ENCODE measurements at regions not wholly inside any gene's neighbourhood (a gene's known extent, or its start where the extent isn't known, plus 50 kb on each side); places are given as distances from the start of the nearest gene placed in this dataset.

GRCh38 chr17:71114911-71115668, 945.8 kb downstream of the KCNJ2 start:
- no peak for FAIRE-seq
- Histone ChIP-seq H3K4me3 (no peak overlapping the region), H3K4me1 (no peaks in the 10 kb centered on the region), H3K4me2 (no peak overlapping the region), H3K27ac (no peak overlapping the region), H3K9me3 (no peaks in the 10 kb centered on the region)
- POLR2A ChIA-PET = no interaction called here
- 41% methylated on average over 7 of the region's 7 CpGs for WGBS (ENCODE audit: missing lambda C conversion rate)
- no peak for DNase-seq (ENCODE audit: low read depth in 1 of 2, low spot score in 1 of 2)
- TF ChIP-seq, protein P1, sequence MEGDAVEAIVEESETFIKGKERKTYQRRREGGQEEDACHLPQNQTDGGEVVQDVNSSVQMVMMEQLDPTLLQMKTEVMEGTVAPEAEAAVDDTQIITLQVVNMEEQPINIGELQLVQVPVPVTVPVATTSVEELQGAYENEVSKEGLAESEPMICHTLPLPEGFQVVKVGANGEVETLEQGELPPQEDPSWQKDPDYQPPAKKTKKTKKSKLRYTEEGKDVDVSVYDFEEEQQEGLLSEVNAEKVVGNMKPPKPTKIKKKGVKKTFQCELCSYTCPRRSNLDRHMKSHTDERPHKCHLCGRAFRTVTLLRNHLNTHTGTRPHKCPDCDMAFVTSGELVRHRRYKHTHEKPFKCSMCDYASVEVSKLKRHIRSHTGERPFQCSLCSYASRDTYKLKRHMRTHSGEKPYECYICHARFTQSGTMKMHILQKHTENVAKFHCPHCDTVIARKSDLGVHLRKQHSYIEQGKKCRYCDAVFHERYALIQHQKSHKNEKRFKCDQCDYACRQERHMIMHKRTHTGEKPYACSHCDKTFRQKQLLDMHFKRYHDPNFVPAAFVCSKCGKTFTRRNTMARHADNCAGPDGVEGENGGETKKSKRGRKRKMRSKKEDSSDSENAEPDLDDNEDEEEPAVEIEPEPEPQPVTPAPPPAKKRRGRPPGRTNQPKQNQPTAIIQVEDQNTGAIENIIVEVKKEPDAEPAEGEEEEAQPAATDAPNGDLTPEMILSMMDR (IDR thresholded peaks at IDR 0.05) = no peak
- TF ChIP-seq MAFK (IDR thresholded peaks at IDR 0.05; ENCODE audit: partially characterized antibody) = peak; percentile 5
- CTCF ChIA-PET = interaction anchor here (0.7 to 1.4 kb wide), 4 partner anchors 19 to 1423 kb away, joined by 3 to 5 read pairs (median 3); no protein-coding TSS in a partner anchor
- no peak for ATAC-seq

GRCh38 chr17:71115669-71115972, 946.3 kb downstream of the KCNJ2 start:
- POLR2A ChIA-PET = no interaction called here
- H3K4me3 ChIP-seq = no peak overlapping the region
- no peaks in the 10 kb centered on the region for H3K4me1 ChIP-seq
- TF ChIP-seq NFE2L2 (conservative IDR thresholded peaks at IDR 0.05; ENCODE audit: low read length) = no peak
- TF ChIP-seq, protein P2, sequence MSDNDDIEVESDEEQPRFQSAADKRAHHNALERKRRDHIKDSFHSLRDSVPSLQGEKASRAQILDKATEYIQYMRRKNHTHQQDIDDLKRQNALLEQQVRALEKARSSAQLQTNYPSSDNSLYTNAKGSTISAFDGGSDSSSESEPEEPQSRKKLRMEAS (IDR thresholded peaks at IDR 0.05) = no peak
- TF ChIP-seq KDM5A (IDR thresholded peaks at IDR 0.05) = no peak
- TF ChIP-seq CBX2 (IDR thresholded peaks at IDR 0.05; ENCODE audit: borderline replicate concordance, low read depth) = no peak
- TF ChIP-seq RFX5 (IDR thresholded peaks at IDR 0.05) = no peak
- TF ChIP-seq EHMT2 (IDR thresholded peaks at IDR 0.05; ENCODE audit: low read depth) = no peak
- no peak for TF ChIP-seq HOXB5 (CRISPR knock-in tag; IDR thresholded peaks at IDR 0.05)
- no peak for TF ChIP-seq ESRRA (IDR thresholded peaks at IDR 0.05; ENCODE audit: borderline replicate concordance, low read length)
- no peak for TF ChIP-seq MAZ (IDR thresholded peaks at IDR 0.05; ENCODE audit: borderline replicate concordance, low read depth, low read length)
- TF ChIP-seq EP300 (IDR thresholded peaks at IDR 0.05) = no peak
- no peak for TF ChIP-seq FOSB (CRISPR knock-in tag; IDR thresholded peaks at IDR 0.05)
- TF ChIP-seq HDAC2 (IDR thresholded peaks at IDR 0.05) = no peak
- FAIRE-seq (no peak), ATAC-seq (no peak), DNase-seq (ENCODE audit: low read depth in 1 of 2, low spot score in 1 of 2) (no peak)
- CTCF ChIA-PET = interaction anchor here (1.4 kb wide), 1 partner anchor 20 kb away, joined by 5 read pairs; no protein-coding TSS in a partner anchor
- no peak overlapping the region for H3K4me2 ChIP-seq
- no peak overlapping the region for H3K27ac ChIP-seq
- H3K9me3 ChIP-seq = no peaks in the 10 kb centered on the region
- WGBS (ENCODE audit: missing lambda C conversion rate) = 19% methylated on average over 4 of the region's 4 CpGs

DNA sequence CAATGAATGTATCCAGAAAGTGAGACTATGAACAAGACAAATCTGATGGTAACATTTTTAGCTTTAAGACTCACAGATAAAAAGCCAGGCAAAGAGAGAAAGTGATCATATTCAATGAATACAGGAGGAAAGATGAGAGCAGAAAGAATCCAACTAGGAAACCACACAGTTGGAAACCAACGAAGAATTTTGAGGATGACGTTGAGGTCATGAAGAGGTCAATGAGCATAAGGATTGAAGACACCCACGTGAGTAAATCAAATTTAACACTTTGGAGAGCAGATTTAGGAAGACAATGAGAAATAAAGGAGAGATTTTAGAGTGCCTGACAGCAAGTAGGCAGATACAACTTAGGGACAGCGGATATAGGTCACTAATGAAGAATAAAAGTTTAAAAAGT, 948.1 kb downstream of the KCNJ2 start:
- no peaks in the 10 kb centered on the region for H3K9me3 ChIP-seq
- WGBS (ENCODE audit: missing lambda C conversion rate) = 42% methylated on average over 4 of the region's 4 CpGs
- no peak overlapping the region for H3K27ac ChIP-seq
- ChIA-PET CTCF (interaction anchor here (0.8 to 3.6 kb wide), 6 partner anchors 9 to 1422 kb away, joined by 3 to 10 read pairs (median 3); partner anchors contain the start of gene SOX9), POLR2A (no interaction called here)
- TF ChIP-seq HES2 (IDR thresholded peaks at IDR 0.05) = no peak
- no peak overlapping the region for H3K4me3 ChIP-seq
- DNase-seq (ENCODE audit: low read depth in 1 of 2, low spot score in 1 of 2) = no peak
- H3K4me1 ChIP-seq = no peaks in the 10 kb centered on the region
- H3K4me2 ChIP-seq = no peak overlapping the region
- FAIRE-seq = no peak
- ATAC-seq = no peak

DNA sequence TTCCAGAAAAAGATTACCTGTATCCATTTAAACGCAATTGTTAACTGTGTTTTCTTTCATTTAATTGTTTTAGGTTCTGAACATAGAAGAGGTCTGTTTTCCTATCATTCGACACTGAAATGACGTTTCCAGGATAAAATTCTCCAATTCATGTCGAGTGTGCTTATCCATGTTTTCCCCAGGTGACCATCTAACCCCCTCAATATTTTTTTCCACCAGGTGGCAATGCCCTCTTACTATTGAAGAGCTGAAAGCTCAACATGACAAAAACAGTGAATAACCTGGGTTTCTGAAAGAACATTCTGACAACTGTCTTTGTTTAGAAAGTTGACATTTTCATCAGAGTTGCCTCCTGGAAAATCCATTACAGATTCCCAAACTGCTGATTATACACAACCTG, 948.7 kb downstream of the KCNJ2 start:
- Histone ChIP-seq H3K27ac (no peak overlapping the region), H3K4me3 (no peak overlapping the region), H3K4me1 (no peaks in the 10 kb centered on the region), H3K4me2 (no peak overlapping the region), H3K9me3 (no peaks in the 10 kb centered on the region)
- TF ChIP-seq, protein P1 (IDR thresholded peaks at IDR 0.05) = peak; percentile 44; the same call in 2 of the 3 replicates
- no peak for TF ChIP-seq ESRRA (IDR thresholded peaks at IDR 0.05; ENCODE audit: borderline replicate concordance, low read length)
- no peak for TF ChIP-seq HES2 (IDR thresholded peaks at IDR 0.05)
- no peak for TF ChIP-seq JUN (IDR thresholded peaks at IDR 0.05)
- peak; percentile 68 to 70 for TF ChIP-seq RAD21 (conservative IDR thresholded peaks at IDR 0.05 in 1 of 2, IDR thresholded peaks at IDR 0.05 in 1 of 2)
- TF ChIP-seq ZFP36 (IDR thresholded peaks at IDR 0.05; ENCODE audit: borderline replicate concordance, partially characterized antibody) = no peak
- peak; percentile 66 for TF ChIP-seq SMC3 (IDR thresholded peaks at IDR 0.05)
- TF ChIP-seq BCL3 (IDR thresholded peaks at IDR 0.05) = no peak
- TF ChIP-seq CBX8 (IDR thresholded peaks at IDR 0.05) = no peak
- no peak for TF ChIP-seq EP300 (IDR thresholded peaks at IDR 0.05)
- TF ChIP-seq RCOR1 (IDR thresholded peaks at IDR 0.05; ENCODE audit: low read depth, low read length) = no peak
- TF ChIP-seq NR3C1 (IDR thresholded peaks at IDR 0.05) = no peak
- POLR2A ChIA-PET = no interaction called here
- peak; percentile 14 to 26 for DNase-seq (ENCODE audit: low read depth in 1 of 2, low spot score in 1 of 2)
- CTCF ChIA-PET = interaction anchor here (0.7 to 3.6 kb wide), 8 partner anchors 10 to 1423 kb away, joined by 3 to 10 read pairs (median 3); no protein-coding TSS in a partner anchor
- 5% methylated on average over 4 of the region's 4 CpGs for WGBS (ENCODE audit: missing lambda C conversion rate)
- peak; percentile 51 for FAIRE-seq
- no peak; a peak in 1 of 6 replicates for ATAC-seq
